ENCODE measurements at regions not wholly inside any gene's neighbourhood (a gene's known extent, or its start where the extent isn't known, plus 50 kb on each side); places are given as distances from the start of the nearest gene placed in this dataset.
A peak's percentile ranks its signal among the peaks of the same experiment; 100 is the strongest.

- intact Hi-C loops (cut with micrococcal nuclease) = no loop called here
- ATAC-seq (no peak), DNase-seq (no peak)
Observed at GRCh38 chr2:223701761-223702160, 99.6 kb upstream of the SCG2 start.

GRCh38 chr2:223700221-223700620 is 98.1 kb upstream of the SCG2 start:
- ATAC-seq (no peak), DNase-seq (no peak)
- intact Hi-C loops (cut with micrococcal nuclease) = no loop called here

GRCh38 chr2:223697892-223698645 is 95.9 kb upstream of the SCG2 start:
- intact Hi-C loops (cut with micrococcal nuclease) = loop anchor here (10.0 kb wide), 1 partner anchor 97 kb away; no protein-coding TSS in a partner anchor
- DNase-seq (no peak), ATAC-seq (no peak)

GRCh38 chr2:223697316-223697891 is 95.2 kb upstream of the SCG2 start:
- DNase-seq (no peak), ATAC-seq (no peak)
- intact Hi-C loops (cut with micrococcal nuclease) = loop anchor here (10.0 kb wide), 1 partner anchor 97 kb away; no protein-coding TSS in a partner anchor

GRCh38 chr2:223696719-223697118 is 94.6 kb upstream of the SCG2 start:
- no peak for ATAC-seq
- DNase-seq = no peak
- intact Hi-C loops (cut with micrococcal nuclease) = loop anchor here (10.0 kb wide), 1 partner anchor 98 kb away; no protein-coding TSS in a partner anchor

GRCh38 chr2:223692191-223692947 is 90.2 kb upstream of the SCG2 start:
- intact Hi-C loops (cut with micrococcal nuclease) = loop anchor here (10.0 kb wide), 1 partner anchor 102 kb away; no protein-coding TSS in a partner anchor
- no peak for DNase-seq
- ATAC-seq = peak; percentile 60

GRCh38 chr2:223688094-223688835 is 86.1 kb upstream of the SCG2 start:
- intact Hi-C loops (cut with micrococcal nuclease) = no loop called here

GRCh38 chr2:223681125-223681524 is 79.0 kb upstream of the SCG2 start:
- intact Hi-C loops (cut with micrococcal nuclease) = no loop called here
- no peak for ATAC-seq
- DNase-seq = no peak

More at GRCh38 chr2:223688094-223688835, 86.1 kb upstream of the SCG2 start:
- no peak for ATAC-seq
- no peak for DNase-seq

GRCh38 chr2:223674998-223675609 is 72.9 kb upstream of the SCG2 start:
- DNase-seq = no peak
- ATAC-seq = no peak
- intact Hi-C loops (cut with micrococcal nuclease) = no loop called here

GRCh38 chr2:223669453-223670225 is 67.5 kb upstream of the SCG2 start:
- DNase-seq (no peak), ATAC-seq (no peak)
- intact Hi-C loops (cut with micrococcal nuclease) = no loop called here

GRCh38 chr2:223668302-223668998 is 66.3 kb upstream of the SCG2 start:
- no peak for ATAC-seq
- DNase-seq = no peak
- intact Hi-C loops (cut with micrococcal nuclease) = no loop called here

GRCh38 chr2:223654384-223654915 is 52.3 kb upstream of the SCG2 start:
- DNase-seq (no peak), ATAC-seq (no peak)
- intact Hi-C loops (cut with micrococcal nuclease) = no loop called here

- no peak for DNase-seq
- no peak for ATAC-seq
- intact Hi-C loops (cut with micrococcal nuclease) = no loop called here
Observed at GRCh38 chr2:223652902-223653301, 50.7 kb upstream of the SCG2 start.

- intact Hi-C loops (cut with micrococcal nuclease) = no loop called here
- ATAC-seq (no peak), DNase-seq (no peak)
Observed at GRCh38 chr2:223652122-223652521, 50.0 kb upstream of the SCG2 start.

Measured in left ventricle myocardium superior (tissue), 1 donor.